ENCODE measurements at regions not wholly inside any gene's neighbourhood (a gene's known extent, or its start where the extent isn't known, plus 50 kb on each side); places are given as distances from the start of the nearest gene placed in this dataset.

GRCh38 chr4:148749403-148749802, 307.2 kb upstream of the NR3C2 start:
- no peak for DNase-seq (ENCODE audit: low spot score)

- DNase-seq (ENCODE audit: low spot score), result no peak
Observed at GRCh38 chr4:148747721-148748268, 305.6 kb upstream of the NR3C2 start.

DNA sequence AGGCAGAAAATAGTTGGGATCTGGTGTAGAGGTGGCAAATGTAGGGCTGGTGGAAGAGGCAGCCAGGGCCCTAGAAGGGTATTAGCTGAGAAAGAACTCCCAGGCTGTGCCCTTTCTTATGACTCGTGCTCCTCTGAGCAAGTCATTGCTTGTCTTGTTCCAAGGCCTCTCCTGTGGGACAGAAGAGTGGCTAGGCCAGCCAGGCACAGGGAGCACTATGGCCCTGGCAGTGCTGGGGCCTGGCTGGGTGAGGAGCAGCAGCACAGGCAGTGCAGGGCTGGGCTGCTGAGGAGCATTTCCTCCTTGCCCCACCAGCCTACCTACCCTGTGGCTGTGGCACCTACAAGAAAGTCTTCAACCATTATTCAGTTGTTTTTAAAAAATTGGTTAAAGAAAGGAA, 298.5 kb upstream of the NR3C2 start:
- DNase-seq (ENCODE audit: low spot score), result no peak

DNA sequence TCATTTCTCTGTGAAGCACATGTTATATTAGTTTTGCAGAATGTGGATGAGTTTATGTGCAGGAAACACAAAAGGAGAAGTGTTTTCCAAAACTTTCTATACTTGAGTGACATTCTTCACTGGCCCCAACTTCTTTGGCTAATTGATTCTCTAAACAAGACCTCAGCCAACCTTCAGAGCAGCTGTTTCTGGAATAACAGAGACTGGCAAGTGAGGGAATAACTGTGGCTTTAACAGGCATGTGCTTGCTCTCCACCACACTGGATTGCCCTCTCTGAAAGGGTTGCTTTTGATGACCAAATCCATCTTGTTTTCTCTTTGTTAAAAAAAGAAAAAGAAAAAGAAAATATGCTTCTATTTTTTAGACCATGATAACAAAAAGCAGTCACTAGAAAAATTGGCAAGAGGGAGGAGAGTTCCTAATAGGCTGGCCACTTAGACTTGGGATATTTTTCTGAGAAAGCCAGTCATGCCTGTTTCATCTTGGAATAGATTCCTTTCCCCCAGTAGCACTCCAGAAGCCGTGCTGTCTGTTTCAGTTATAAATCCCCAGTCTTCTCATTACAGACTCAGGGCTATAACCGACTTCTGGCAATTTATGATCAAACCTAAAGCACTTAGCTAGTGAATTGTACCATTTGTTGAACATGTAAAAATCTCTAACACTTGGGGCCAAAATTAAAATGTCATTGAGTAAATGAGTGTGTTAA, 295.0 kb upstream of the NR3C2 start:
- no peak for DNase-seq (ENCODE audit: low spot score)

- no peak for DNase-seq (ENCODE audit: low spot score)
Observed at GRCh38 chr4:148735432-148736155, 293.4 kb upstream of the NR3C2 start.

- no peak for DNase-seq (ENCODE audit: low spot score)
Observed at GRCh38 chr4:148730766-148731165, 288.6 kb upstream of the NR3C2 start.

DNA sequence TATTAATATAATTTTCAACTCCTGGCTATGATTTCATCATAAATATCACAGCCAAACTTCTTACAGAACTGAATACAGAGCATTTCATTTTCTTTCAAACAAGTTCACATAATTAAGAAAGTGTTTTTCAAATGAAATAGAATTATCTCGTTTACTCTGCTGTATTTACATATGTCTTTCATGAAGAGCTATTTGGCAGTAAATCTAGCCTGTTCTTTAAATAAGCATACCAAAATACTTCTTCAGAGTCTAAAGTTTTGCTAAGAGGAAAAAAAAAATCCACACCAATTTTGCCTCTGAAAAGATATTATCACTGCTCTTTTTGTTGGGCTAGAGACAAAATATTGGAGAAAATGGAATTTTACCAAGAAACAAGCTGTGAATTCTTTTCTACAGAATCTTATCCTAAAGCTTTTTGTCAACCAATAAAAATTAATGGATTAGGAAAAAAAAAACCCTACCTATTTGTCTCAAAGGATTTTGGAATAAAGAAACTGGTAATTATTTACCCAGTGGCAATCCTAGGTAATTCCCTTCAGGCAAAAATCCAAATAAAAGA, 287.9 kb upstream of the NR3C2 start:
- DNase-seq (ENCODE audit: low spot score), result no peak

GRCh38 chr4:148717988-148718387, 275.8 kb upstream of the NR3C2 start:
- no peak for DNase-seq (ENCODE audit: low spot score)

DNA sequence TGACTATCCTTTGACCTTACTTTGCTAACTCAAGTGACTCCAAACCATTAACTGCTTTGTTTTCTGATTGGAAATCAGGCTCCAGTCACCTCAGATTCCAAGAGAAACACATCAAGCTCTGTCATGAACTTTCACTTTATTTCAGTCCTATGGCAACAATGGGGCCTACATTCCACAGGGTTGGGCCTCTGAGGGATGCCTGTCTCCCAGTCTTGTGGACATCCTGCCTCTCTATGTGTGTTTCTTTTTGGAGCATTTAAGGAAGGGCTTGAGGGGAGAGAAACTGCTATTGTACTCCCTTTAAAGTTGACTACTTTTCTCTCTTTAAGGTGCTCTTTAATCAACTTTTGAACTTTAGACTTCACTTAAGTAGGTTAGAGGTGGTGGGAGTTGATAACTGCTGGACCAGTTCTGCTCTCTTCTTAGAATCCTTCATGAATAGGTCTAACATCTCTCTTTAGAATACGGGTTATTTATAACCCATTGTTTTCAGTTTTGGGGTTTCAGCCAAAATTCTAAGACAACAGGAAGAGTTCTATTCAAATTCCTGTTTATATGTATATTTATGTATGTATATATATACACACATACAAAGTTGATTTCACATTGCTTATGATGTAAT, 274.3 kb upstream of the NR3C2 start:
- no peak for DNase-seq (ENCODE audit: low spot score)

DNA sequence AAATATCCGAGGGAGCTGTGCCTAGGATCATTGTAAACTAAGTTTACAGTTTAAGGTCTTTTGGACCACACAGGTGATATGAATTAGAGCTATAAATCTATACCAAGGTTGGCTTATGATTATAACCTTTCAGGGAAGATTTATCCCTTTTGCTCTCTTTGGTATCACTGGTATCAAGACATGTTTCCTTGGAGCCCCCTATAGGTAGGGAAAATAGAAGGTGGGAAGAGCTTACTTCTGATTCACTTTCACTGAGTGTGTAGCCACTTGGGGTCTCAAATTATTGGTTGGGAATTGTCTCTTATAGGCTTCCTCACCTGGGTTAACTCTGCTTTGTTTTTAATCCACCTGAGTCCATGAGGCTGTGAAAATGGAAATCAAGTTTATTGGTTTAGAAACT, 262.1 kb upstream of the NR3C2 start:
- DNase-seq (ENCODE audit: low spot score), result no peak

DNA sequence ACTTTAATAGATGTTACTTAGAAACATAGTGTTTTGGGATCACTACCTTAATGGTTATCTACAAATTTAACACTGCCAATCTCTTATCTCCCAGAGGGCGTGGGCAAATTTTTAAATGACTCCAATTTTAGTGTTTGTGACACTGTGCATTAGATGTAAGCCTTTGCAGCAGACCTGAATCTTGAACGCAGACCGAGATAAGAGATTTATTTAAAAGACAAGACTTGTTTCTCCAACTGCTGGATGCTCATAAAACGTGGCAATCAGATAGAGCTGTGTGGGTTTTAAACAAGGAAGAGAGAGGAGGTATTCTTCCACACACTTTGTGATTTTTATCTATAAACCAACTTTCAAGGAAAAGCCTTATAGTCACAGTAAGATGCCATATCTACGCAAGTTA, 252.5 kb upstream of the NR3C2 start:
- no peak for DNase-seq (ENCODE audit: low spot score)

- no peak for DNase-seq (ENCODE audit: low spot score)
Observed at GRCh38 chr4:148693913-148694649, 251.9 kb upstream of the NR3C2 start.

- DNase-seq (ENCODE audit: low spot score), result no peak
Observed at GRCh38 chr4:148692242-148692641, 250.0 kb upstream of the NR3C2 start.

- no peak for DNase-seq (ENCODE audit: low spot score)
Observed at GRCh38 chr4:148686449-148686848, 244.2 kb upstream of the NR3C2 start.

- no peak for DNase-seq (ENCODE audit: low spot score)
Observed at GRCh38 chr4:148684638-148685037, 242.4 kb upstream of the NR3C2 start.

DNA sequence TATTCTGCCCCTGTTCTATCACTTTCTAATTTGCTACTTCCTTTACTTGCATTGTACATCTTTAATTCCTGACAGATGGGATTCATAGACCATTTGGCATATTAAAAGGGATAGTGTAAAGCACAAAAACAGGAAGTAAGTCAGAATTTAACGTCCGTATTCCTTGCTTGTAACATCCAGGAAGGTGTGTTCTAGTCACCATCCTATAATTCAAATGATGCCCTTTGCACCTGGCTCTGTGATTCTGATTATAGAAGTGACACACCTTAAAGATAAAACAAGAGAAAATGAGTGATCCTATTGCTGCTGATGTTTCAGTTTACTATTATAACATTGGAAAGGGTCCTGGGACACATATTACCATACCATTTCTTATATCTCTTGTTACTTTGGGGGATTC, 238.7 kb upstream of the NR3C2 start:
- no peak for DNase-seq (ENCODE audit: low spot score)

- DNase-seq (ENCODE audit: low spot score), result no peak
Observed at GRCh38 chr4:148676344-148676743, 234.1 kb upstream of the NR3C2 start.

DNA sequence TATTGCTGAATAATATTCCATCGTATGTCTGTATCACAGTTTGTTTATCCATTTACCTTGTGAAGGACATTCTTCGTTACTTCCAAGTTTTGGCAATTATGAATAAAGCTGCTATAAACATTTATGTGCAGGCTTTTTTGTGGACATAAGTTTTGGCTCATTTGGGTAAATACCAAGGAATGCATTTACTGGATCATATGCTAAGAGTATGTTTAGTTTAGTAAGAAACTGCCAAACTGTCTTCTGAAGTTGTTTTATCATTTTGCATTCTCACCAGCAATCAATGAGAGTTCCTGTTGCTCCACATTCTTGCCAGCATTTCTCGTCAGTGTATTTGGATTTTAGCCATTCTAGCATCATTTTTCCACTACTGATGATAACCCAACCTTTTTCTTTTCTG, 232.7 kb upstream of the NR3C2 start:
- DNase-seq (ENCODE audit: low spot score), result no peak

- no peak for DNase-seq (ENCODE audit: low spot score)
Observed at GRCh38 chr4:148664636-148665035, 222.4 kb upstream of the NR3C2 start.

DNA sequence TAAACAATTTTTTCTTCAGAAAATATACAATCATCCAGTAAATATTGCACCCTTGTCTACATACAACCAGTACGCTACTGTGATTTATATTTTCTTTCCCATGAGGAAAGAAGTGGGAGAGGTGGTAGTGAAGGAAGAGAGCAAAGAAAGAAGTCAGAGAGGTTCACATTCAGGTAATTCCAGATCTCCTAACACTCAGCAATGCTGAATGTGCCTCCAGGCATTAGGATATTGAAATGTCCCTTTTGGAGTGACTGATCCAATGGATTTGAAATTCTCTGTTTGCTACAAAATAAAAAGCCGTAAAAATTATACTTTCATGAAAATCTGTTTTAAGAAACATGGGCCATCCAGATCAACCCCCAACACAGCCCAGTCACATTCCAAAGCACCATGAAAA, 211.9 kb upstream of the NR3C2 start:
- no peak for DNase-seq (ENCODE audit: low spot score)

DNA sequence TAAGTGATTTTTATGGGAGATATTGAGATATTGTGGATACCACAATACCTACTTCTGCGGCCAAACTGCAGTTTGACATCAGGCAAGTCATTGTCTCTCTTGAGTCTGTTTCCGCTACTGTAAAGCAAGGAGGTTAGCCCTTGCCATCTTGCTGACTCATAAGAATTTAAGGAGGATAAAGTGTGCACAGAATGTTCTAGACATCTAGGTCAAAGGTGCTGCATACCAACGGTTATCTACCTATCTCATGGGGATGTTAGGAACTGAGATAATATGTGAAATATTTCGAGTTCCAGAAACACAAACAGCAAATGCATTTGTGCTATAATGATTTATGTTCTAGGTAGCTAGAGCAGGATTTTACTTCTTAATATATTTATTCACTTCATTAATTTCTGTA, 211.5 kb upstream of the NR3C2 start:
- no peak for DNase-seq (ENCODE audit: low spot score)

DNA sequence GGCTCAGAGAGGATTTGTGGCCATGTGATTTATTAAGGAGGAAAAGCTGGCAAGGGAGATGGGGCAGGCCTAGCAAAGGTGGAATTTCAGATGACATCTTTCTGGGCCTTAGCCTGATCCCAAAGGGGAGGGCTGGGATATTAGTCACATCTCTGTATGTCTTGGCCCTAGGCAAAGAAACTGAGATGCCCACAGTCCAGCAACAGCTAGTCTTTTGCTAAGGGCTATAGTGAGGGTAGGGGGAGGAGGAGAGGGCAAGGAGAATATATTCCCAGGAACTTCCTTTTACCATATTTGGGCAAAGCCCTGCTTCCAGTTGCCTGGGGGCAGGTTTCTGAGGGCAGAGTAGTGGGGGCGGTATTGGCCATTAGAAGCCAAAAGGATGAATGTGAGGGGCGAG, 209.8 kb upstream of the NR3C2 start:
- no peak for DNase-seq (ENCODE audit: low spot score)
